ENCODE measurements at regions not wholly inside any gene's neighbourhood (a gene's known extent, or its start where the extent isn't known, plus 50 kb on each side); places are given as distances from the start of the nearest gene placed in this dataset.

DNA sequence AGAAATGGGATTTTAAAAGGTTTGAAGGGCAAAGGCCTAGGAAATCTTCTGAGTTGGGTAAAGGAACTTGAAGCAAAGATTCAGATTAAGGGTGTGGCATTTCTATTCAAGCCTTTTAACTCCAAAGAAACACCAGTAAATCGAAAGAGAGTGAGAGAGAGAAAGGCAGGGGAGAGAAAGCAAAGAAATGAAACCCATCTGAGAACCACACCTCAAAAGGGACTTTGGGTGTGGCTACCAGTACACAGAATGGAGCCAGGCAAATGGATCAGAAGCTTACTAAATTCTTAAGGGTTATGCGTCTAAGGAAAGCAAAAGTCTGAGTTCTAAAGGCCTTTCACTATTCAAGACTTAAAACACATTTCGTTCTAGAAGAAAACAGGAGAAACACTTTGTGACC lies 277.4 kb downstream of the BCL11B start:
- TF ChIP-seq EZH2 (IDR thresholded peaks at IDR 0.05; ENCODE audit: insufficient read depth, poor library complexity, severe bottlenecking) (no peak), EZH2phosphoT487 (IDR thresholded peaks at IDR 0.05; ENCODE audit: insufficient read depth, low read depth) (no peak)

All from GM23248 (cell line).